HG02884 (cell line): ENCODE measurements at regions not wholly inside any gene's neighbourhood (a gene's known extent, or its start where the extent isn't known, plus 50 kb on each side); places are given as distances from the start of the nearest gene placed in this dataset.
"Not testable (repeated sequence)": the region's sequence is repeated elsewhere in the genome, so short reads cannot be mapped to it uniquely, and the experiment has no call there.

Experiments used
- ATAC-seq: cut with Tn5 transposase; IDR thresholded peaks from one replicate; pipeline ENCODE4 v1.9.1; 2021; ENCODE audit warnings: mild to moderate bottlenecking, moderate library complexity; ENCODE audit not compliant: unreplicated experiment

GRCh38 chr2:82938321-82938845 lies 1520.7 kb downstream of the SUCLG1 start:
- not testable (repeated sequence) for ATAC-seq

DNA sequence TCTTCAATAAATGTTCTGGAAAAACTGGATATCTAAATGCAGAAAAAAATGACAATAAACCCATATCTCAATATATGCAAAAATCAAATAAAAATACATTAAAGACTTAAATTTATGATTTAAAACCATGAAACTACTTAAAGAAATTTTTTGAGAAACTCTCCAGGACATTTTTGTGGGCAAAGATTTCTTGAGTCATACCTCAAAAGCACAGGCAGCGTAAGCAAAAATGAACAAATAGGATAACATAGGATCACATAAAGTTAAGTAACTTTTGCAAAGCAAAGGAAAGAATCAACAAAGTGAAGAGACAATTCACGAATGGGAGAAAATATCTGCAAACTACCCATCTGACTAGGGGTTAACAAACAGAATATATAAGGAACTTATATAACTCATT lies 1545.5 kb downstream of the SUCLG1 start:
- no peak for ATAC-seq

DNA sequence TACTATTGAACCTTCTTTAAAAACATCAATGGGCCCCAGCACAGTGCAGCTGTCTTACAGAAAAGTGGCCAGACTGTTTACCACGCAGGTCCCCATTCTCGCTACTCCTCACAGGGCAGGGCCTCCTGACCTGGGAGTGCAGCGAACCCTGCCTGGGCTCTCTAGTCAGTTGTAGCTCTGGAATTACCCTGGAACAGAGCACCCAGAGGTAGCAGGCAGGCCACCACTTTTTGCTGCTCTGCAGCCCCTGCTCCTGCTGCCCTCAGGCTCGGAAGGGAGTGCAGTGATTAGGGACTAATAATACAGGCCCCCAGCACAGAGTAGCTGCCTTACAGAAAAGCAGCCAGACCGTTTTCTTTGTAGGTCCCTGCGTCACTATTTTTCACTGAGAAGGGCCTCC lies 1563.0 kb downstream of the SUCLG1 start:
- no peak for ATAC-seq

DNA sequence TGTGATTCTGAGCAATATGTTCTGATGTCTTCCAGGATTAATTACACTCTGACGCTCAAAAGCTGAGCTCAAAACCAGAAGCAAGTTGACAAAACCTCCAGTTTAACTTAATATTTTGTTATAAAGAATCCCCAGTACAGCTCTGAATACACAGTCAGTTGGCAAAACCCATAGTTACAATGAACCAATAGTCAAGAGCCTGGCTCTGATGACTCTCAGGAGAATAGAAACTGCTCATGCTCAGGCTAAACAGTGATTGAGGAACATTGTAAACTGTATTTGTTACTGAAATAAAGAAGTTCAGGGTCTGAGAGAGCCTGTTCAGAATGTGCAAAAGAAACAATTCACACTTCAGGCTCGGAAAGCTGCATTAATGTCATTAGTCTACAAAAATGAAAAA lies 1565.9 kb downstream of the SUCLG1 start:
- ATAC-seq, result no peak

DNA sequence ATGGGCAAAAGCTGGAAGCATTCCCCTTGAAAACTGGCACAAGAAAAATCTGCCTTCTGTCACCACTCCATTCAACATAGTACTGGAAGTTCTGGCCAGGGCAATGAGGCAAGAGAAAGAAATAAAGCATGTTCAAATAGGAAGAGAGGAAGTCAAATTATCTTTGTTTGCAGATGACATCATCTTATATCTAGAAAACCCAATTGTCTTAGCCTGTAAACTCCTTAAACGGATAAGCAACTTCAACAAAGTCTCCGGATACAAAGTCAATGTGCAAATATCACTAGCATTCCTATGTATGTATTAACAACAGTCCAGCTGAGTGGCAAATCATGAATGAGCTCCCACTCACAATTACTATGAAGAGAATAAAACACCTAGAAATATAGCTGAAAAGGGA lies 1579.3 kb downstream of the SUCLG1 start:
- no peak for ATAC-seq

- ATAC-seq, result no peak
These were observed 1583.2 kb downstream of the SUCLG1 start for GRCh38 chr2:82875858-82876257.

DNA sequence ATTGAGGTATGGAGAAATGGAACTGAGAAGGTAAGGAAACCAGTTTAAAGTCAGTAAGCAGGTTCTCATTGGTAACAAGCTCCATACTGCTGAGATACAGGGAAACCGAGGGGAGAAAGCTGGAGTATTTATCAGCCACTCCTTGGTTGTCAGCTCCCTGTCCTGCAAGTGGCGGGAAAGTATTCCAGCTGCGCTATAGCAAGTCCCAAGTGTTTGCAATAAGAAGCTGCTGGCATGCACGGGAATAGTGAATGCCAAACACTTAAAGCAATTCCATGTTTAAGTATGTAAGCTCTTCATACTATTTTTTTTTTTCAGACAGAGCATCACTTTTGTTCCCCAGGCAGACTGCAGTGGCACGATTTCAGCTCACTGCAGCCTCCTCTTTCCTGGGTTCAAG lies 1601.1 kb downstream of the SUCLG1 start:
- no peak for ATAC-seq

- ATAC-seq, result no peak
These were observed 1605.8 kb downstream of the SUCLG1 start for GRCh38 chr2:82853299-82853698.

DNA sequence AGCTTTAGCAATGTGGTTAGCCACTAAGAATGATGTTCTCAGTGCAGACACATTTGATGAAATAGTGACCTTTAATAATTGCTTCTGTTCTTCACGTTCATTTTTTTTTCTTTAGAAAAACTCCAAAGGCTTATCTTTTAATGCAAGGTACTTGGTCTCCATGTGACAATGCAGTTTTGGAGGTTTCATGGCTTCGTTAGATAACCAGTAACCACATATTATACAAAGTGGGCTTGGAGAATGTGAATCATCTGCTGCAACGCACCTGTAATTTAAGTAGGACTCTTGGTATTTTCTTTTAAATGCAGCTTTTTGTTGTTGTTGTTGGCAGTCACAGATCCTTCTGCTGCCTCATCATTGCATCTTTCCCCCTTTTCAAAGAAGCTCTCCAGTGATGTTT lies 1606.3 kb downstream of the SUCLG1 start:
- no peak for ATAC-seq

- ATAC-seq, result no peak
These were observed 1610.8 kb downstream of the SUCLG1 start for GRCh38 chr2:82848285-82848684.

- ATAC-seq, result no peak
These were observed 1620.0 kb downstream of the SUCLG1 start for GRCh38 chr2:82839036-82839435.

- no peak for ATAC-seq
These were observed 1621.3 kb downstream of the SUCLG1 start for GRCh38 chr2:82837588-82838304.

DNA sequence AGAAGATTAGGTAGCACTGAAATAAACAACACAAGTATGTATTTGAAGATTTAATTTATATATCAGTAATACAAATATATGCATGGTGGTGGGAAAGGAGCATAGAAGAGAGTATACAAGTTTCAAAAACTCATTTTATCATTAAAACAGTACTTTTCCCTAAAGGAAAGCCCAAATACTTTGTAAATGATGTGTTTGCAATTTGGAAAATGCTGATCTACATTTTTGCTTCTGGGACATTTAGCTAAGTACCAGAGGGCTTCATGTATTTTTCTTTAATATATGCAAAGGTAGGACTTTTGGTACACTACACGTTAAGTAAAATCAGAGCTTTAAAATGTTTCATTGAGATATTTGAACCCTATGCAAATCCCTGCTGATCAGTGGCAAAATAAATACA lies 1624.2 kb downstream of the SUCLG1 start:
- ATAC-seq, result no peak

DNA sequence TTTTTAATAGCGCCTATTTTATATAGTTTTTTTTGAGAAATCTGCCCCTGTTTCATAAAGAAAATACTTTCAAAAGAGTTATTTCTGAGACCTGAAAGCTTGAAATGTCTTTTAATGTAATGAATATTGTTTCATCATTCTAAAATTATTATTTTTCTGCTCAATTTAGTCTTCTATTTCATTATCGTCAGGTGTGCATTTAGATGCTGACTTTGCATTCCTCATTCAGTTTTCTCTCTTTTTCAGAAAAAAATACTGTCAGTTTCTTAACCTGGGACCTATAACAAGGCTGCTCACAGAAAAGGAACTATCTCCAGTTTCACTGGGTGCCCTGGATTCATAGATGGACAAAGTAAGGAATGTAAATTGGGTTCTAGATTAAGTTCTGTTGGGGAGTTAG lies 1631.7 kb downstream of the SUCLG1 start:
- no peak for ATAC-seq

GRCh38 chr2:82826437-82826836 lies 1632.6 kb downstream of the SUCLG1 start:
- no peak for ATAC-seq

GRCh38 chr2:82825410-82826090 lies 1633.5 kb downstream of the SUCLG1 start:
- no peak for ATAC-seq

- no peak for ATAC-seq
These were observed 1635.2 kb downstream of the SUCLG1 start for GRCh38 chr2:82823892-82824291.

DNA sequence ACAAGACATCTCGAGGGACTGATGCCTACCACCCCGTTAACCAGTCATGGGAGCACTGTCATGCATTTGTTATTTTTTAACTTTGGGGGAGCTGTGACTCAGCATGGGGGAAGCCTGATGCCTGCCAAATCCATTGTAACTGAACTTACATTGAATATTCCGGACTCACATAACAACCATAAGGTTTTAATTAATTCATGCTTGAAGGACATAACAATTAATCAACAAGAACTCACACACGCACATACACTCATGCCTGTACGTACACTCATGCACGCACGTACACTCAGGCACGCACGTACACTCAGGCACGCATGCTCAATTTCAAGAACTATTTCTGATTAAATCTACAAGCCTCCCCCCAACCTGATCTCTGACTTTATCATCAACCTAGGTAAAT lies 1639.1 kb downstream of the SUCLG1 start:
- ATAC-seq, result no peak

GRCh38 chr2:82814146-82814545 lies 1644.9 kb downstream of the SUCLG1 start:
- ATAC-seq, result no peak

GRCh38 chr2:82811946-82812345 lies 1647.1 kb downstream of the SUCLG1 start:
- no peak for ATAC-seq

DNA sequence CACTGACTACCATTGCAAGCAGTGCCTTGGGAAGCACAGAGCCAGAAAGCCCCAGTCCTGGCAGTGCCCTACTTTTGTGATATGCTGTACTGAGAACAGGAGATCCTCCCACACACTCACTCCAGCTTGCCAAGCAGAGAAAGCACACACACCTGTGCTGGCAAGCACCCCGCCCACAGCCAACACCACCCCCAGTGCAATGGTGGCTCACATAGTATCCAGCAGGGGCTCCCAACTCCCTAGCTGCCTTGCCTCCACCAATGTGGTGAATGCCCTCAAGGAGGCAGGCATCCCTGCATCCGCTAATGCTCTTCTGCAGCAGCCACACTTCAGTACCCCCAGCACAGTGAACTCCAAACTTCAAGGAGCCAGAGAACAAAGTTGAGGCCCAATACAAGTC lies 1655.8 kb downstream of the SUCLG1 start:
- ATAC-seq, result no peak

DNA sequence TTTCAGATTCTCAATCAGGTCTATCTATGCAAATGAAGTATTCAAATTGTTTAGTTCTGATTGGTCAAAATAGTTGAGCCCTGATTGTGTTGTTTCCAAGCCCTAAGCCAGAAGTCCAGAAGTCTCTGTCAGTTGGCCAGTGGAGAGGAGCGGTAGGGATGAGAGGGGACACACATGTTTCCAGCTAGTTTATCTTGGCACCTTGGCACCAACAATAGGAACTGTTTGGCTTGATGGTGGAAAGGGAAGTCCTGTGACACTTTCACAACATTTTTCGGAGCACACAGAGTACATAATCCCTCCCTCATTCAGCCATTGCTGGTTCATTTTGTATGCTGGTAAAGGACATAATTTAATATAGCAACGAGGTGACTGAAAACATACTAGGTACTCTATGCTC lies 1661.6 kb downstream of the SUCLG1 start:
- no peak for ATAC-seq
